ENCODE measurements at regions not wholly inside any gene's neighbourhood (a gene's known extent, or its start where the extent isn't known, plus 50 kb on each side); places are given as distances from the start of the nearest gene placed in this dataset.

- TF ChIP-seq POLR2A (IDR thresholded peaks at IDR 0.05) (no peak), CTCF (IDR thresholded peaks at IDR 0.05) (no peak)
Measured at GRCh38 chr7:130894146-130894908, 160.3 kb upstream of the KLF14 start.

Measured in tibial nerve (tissue), 3 donors.